HUES6 (cell line): ENCODE measurements at regions not wholly inside any gene's neighbourhood (a gene's known extent, or its start where the extent isn't known, plus 50 kb on each side); places are given as distances from the start of the nearest gene placed in this dataset.

Experiments
- H3K27ac ChIP-seq: 2 replicates; pipeline ENCODE4 v1.7.0; 2013; ENCODE audit warnings: low read depth, mild to moderate bottlenecking, low read length, inconsistent platforms
- H3K27me3 ChIP-seq: 2 replicates; pipeline ENCODE4 v1.6.1; 2013; ENCODE audit warnings: low read length; ENCODE audit not compliant: control insufficient read depth, insufficient read depth
- H3K36me3 ChIP-seq: 2 replicates; pipeline ENCODE4 v1.6.1; 2013; ENCODE audit warnings: low read length; ENCODE audit not compliant: control insufficient read depth, insufficient read depth
- H3K4me1 ChIP-seq: 2 replicates; pipeline ENCODE4 v1.6.1; 2013; ENCODE audit warnings: low read length; ENCODE audit not compliant: control insufficient read depth, insufficient read depth
- H3K4me3 ChIP-seq: 2 replicates; pipeline ENCODE4 v1.5.1; 2013; ENCODE audit warnings: low read depth, low read length
- H3K9ac ChIP-seq: one replicate; pipeline ENCODE4 v1.6.1; 2013; ENCODE audit warnings: mild to moderate bottlenecking, low read length
- H3K9me3 ChIP-seq: 2 replicates; pipeline ENCODE4 v1.6.1; 2013; ENCODE audit warnings: low read depth, low read length; ENCODE audit not compliant: control insufficient read depth, insufficient read depth

DNA sequence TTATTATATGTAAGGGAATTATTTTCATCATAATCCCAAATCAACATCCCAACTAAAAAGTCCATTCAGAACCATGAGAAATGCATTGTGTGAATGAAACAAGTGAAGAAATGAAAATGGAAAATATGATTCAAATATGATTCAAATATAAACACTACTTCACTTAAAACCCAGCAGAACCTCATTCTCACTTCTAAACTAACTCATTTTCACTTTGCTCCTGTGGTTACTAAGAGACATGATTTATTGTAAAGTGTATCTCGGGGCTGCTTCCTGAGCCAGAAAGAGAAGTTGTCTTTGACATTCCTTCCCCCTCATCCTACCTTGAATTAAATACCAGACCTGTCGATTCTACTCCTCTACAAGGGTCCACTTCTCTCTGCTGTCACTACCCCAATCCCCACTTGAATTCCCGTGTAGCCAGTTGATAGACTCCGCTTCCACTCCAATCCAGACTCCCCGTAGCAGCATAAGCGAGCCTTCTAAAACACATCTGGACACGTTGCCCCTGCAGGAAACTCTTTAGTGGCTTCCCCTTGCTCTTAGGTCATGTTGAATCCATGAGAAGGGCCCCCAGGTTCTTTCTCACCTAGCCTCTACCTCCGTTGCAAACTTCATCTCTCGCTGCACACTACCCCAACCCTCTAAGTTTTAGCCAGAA is 697.0 kb upstream of the ID2 start:
- Histone ChIP-seq H3K36me3 (no peaks in the 10 kb centered on the region), H3K9me3 (peaks cover 6% of the 10 kb centered on the region; the same call in 1 of the 2 replicates), H3K9ac (no peak overlapping the region), H3K4me3 (no peak overlapping the region), H3K4me1 (no peaks in the 10 kb centered on the region), H3K27me3 (no peaks in the 10 kb centered on the region), H3K27ac (no peak overlapping the region)

DNA sequence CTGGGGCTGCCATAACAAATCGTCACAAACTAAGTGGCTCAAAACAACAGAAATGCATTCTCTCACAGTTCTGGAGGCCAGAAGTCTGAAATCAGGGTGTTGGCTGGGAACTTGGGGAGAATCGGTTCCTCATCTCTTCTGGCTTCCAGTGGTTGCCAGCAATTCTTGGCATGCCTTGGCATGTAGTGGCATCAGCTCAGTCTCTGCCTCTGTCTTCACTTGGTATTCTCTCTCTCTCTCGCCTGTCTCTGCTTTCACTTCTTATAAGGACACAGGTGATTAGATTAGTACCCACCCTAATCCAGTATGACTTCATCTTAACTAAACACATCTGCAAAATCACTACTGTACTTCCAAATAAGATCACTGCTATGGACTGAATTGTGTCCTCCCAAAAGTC is 695.4 kb upstream of the ID2 start:
- Histone ChIP-seq H3K4me3 (no peak overlapping the region), H3K9me3 (peaks cover 6% of the 10 kb centered on the region; the same call in 1 of the 2 replicates), H3K4me1 (no peaks in the 10 kb centered on the region), H3K27ac (no peak overlapping the region), H3K9ac (no peak overlapping the region), H3K36me3 (no peaks in the 10 kb centered on the region), H3K27me3 (no peaks in the 10 kb centered on the region)

DNA sequence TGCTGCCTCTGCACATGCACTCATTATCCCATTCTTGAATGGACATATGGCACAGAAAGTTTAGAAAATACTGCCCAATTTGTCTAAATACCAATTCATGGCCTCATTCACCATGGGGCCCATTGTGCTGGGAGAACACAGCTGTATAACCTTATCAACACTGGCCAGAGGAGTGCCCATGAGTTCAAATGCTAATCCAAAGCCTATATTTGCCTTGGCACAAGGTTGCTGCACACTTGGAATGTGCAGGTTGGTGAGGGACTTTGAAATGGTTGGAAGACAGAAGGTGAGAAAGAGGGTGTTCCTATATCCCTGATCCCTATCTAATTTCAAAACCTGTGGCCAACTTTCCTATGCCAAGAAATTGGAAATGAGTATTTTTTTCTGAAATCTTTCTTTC is 693.9 kb upstream of the ID2 start:
- Histone ChIP-seq H3K9me3 (no peaks in the 10 kb centered on the region), H3K27me3 (no peaks in the 10 kb centered on the region), H3K27ac (no peak overlapping the region), H3K9ac (no peak overlapping the region), H3K4me3 (no peak overlapping the region), H3K4me1 (no peaks in the 10 kb centered on the region), H3K36me3 (no peaks in the 10 kb centered on the region)

DNA sequence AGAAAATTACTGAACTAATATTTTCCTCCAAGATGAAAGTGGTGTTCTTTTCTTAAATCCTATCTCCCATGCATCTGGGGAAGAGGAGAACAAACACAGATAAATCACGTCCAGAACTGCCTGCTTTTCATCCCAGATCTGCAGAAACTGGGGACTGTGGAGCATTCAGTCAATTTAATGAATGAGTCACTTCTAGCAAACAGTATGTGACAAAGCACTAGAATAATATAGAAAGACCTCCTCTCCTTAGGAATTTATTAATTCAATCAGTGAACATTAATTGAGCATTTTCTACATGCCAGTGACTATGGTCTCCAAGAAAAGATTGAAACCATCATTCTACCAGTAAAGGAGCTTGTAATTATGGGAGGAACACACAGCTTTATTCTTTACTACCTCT is 693.4 kb upstream of the ID2 start:
- H3K27ac ChIP-seq, result no peak overlapping the region
- H3K9me3 ChIP-seq, result no peaks in the 10 kb centered on the region
- H3K4me1 ChIP-seq, result no peaks in the 10 kb centered on the region
- H3K36me3 ChIP-seq, result no peaks in the 10 kb centered on the region
- H3K27me3 ChIP-seq, result no peaks in the 10 kb centered on the region
- no peak overlapping the region for H3K9ac ChIP-seq
- H3K4me3 ChIP-seq, result no peak overlapping the region

DNA sequence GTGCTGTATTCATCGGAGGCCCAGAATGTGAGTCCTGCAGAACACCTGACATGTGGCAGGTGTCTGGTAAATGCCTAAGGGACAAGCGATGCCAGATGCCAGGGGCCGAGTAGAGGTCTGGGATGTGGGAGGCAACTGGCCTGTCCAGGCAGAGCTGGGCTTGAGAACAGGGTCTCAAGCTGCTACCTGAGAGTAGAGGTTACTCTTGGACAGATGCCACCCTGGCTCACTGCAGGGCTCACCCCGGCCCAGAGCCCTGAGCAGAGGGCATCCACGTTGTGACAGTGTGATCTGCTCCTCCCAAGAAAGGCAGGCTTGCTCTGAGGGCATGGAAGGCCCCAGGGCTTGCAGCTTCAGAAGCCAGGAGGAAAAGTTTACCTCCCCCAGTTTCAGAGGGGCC is 692.0 kb upstream of the ID2 start:
- no peaks in the 10 kb centered on the region for H3K4me1 ChIP-seq
- no peaks in the 10 kb centered on the region for H3K27me3 ChIP-seq
- H3K27ac ChIP-seq, result no peak overlapping the region
- no peak overlapping the region for H3K4me3 ChIP-seq
- no peaks in the 10 kb centered on the region for H3K36me3 ChIP-seq
- H3K9me3 ChIP-seq, result no peaks in the 10 kb centered on the region
- no peak overlapping the region for H3K9ac ChIP-seq

DNA sequence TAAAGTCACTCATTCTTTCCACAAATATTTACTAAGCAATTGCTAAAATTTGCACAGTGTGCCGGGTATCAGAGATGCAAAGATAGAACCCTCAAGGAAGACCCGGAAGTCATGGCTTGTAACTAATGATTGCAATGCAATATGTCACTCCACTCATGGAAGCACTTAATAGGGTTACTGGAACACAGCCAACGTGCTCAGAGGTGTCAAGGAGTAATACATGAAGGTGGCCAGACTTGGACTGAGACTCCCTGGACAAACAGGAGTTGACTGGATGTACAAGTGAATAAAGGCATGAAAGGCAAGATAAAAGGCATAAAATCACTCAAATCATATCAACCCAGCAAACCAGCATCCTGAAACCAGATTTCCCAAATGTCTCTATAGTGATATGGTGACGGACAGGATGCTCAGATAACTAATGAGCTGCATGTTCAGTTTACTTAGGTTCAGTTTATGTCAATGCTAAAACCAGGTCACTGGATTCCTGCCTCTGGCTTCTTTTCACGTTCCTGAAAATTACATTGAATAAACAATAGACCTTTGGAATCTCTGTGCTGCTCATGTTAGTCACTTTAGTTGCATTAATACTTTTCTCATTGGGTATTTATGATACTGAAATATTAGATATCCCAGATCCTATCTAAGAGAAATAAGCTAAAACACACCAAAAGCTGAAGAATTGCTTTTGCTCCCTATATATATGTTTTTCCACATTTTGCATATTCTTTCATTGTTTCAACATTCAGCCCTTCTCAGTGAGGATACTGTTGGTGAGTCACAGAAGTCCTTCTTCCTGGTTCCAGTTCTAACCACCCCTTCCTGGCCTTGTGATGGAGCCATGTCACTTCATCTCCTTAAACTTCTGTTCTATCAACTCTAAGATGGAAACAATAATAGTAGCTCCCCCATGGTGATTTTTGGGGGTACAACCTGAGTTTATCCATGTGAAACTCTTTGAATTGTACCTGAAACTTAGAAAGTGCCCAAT is 688.9 kb upstream of the ID2 start:
- H3K27me3 ChIP-seq, result no peaks in the 10 kb centered on the region
- no peaks in the 10 kb centered on the region for H3K36me3 ChIP-seq
- no peak overlapping the region for H3K9ac ChIP-seq
- H3K27ac ChIP-seq, result no peak overlapping the region
- H3K4me1 ChIP-seq, result no peaks in the 10 kb centered on the region
- H3K4me3 ChIP-seq, result no peak overlapping the region
- no peaks in the 10 kb centered on the region for H3K9me3 ChIP-seq

DNA sequence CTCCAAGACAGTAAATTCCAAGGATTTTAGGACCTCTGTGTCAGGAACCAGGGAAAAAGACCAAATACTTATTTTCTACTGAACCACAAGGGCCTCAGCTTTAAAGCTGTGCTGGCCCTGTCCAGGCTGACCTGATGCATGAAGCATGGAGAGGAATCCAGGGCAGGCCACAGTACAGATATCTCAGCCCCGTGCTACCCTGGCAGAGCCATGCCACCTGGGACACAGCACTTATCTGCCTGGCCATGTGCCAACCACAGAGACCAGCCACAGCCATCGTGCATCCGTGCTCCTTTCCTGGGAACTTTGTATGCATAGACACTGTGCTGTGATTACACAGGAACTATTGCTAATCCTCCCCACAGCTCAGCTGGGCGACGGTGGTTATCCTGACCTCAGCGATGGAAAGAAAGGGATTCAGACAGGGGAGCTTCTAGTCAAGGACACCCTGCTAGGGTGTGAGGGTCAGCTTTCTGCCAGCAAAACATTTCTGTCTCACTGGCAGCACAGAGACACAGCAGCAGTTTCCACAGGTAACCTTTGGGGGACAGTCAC is 687.4 kb upstream of the ID2 start:
- Histone ChIP-seq H3K9ac (no peak overlapping the region), H3K4me3 (no peak overlapping the region), H3K27ac (no peak overlapping the region), H3K36me3 (no peaks in the 10 kb centered on the region), H3K27me3 (no peaks in the 10 kb centered on the region), H3K4me1 (no peaks in the 10 kb centered on the region), H3K9me3 (no peaks in the 10 kb centered on the region)

DNA sequence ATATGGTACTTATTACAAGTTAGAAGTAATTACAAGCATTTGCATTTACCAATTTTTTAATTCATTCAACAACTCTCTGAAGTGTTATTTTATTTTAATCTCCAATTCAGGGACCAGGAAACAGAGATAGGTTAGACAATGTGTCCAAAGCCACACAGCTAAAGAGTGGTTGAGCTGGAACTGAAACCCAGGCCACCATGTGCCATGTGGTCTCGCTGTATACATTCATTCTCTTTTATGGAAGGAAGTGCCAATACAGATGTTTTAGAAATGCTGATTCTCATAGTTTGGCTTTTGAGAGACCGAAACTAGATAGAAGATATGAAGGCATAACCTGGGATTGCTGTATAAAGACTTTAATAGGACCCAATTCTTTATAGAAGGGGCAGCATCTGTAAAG is 684.6 kb upstream of the ID2 start:
- Histone ChIP-seq H3K4me1 (no peaks in the 10 kb centered on the region), H3K27me3 (no peaks in the 10 kb centered on the region), H3K36me3 (no peaks in the 10 kb centered on the region), H3K9me3 (no peaks in the 10 kb centered on the region), H3K27ac (no peak overlapping the region), H3K4me3 (no peak overlapping the region), H3K9ac (no peak overlapping the region)

DNA sequence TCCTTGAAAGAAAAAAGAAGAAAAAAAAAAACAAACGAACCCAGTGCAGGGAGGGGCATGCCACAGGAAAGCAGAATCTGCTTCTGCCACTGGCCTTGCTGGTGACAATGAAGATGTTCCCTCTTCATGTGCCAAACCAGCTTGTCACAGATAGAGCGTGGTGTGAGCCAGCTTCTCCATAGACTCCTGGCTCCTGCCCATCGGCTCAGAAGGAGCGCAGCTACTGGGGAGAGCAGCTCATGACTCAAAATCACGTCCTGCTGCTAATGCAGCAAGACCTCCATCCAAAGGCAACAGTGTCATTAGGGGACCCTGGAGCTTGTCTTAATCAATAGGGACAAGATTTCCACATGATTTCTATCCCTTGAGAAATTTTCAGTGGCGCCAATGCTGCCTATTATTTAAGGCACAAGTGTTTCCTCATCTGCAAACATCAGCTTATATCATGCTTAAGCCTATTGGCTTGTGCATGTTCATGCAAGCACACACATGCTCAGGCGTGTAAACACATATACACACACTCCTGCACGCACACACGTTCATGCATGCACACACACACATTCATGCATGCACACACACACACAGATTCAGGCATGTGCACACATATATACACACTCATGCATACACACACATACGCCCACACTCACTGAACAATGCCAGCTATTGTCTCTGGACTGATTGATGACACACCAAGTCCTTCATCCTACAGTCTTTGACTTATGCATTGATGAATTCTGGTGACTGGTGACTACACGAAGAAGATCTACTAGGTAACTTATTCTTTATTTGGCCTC is 682.0 kb upstream of the ID2 start:
- Histone ChIP-seq H3K4me3 (no peak overlapping the region), H3K27ac (no peak overlapping the region), H3K36me3 (no peaks in the 10 kb centered on the region), H3K9ac (no peak overlapping the region), H3K9me3 (no peaks in the 10 kb centered on the region), H3K4me1 (no peaks in the 10 kb centered on the region), H3K27me3 (no peaks in the 10 kb centered on the region)

DNA sequence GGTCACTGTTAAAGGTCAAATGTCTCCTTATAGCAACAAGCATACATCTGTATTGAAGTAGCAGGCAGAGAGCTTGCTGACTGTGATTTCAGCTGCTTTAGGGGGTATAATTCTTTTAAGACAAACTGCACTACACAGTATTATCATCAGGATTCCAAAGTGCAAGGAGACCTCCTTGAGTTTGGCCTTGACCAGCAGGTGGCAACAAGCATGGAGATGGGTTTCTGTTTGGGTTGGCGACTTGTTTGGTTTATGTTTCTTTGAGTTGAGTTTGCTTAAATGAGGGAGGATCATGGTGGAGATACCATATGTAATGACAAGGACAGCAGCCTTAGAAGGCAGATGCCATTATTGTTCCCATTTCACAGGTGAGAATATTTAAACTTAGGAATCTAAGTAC is 681.0 kb upstream of the ID2 start:
- H3K9ac ChIP-seq, result no peak overlapping the region
- no peak overlapping the region for H3K4me3 ChIP-seq
- no peaks in the 10 kb centered on the region for H3K36me3 ChIP-seq
- H3K4me1 ChIP-seq, result no peaks in the 10 kb centered on the region
- no peak overlapping the region for H3K27ac ChIP-seq
- no peaks in the 10 kb centered on the region for H3K27me3 ChIP-seq
- no peaks in the 10 kb centered on the region for H3K9me3 ChIP-seq
